WI38 (cell line): ENCODE measurements at regions not wholly inside any gene's neighbourhood (a gene's known extent, or its start where the extent isn't known, plus 50 kb on each side); places are given as distances from the start of the nearest gene placed in this dataset.

ENCODE experiments used
- H3K4me3 ChIP-seq: 2 replicates; pipeline ENCODE4 v1.5.1; 2011; ENCODE audit warnings: low read depth, mild to moderate bottlenecking, control low read depth, low read length
- TF ChIP-seq, protein P1 (sequence below): IDR thresholded peaks from 2 replicates; pipeline ENCODE4 v1.5.1; 2012; ENCODE audit warnings: low read depth, mild to moderate bottlenecking, control low read depth, low read length

DNA sequence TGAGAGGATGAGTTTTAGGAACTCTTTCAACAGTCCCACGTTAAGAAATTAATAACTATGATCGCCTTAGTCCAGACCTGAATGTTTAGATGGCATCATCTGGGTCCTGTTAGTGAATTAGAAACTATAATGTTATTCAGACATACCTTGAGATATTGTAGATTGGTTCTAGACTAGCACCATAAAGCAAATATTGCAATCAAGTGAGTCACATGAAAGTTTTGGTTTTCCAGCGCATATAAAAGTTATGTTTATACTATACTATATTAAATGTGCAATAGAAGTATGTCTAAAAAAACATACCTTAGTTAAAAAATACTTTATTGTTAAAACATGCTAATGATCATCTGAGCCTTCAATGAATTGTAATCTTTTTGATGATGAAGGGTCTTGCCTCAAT lies 106.6 kb upstream of the ATP2B1 start:
- no peak overlapping the region for H3K4me3 ChIP-seq

DNA sequence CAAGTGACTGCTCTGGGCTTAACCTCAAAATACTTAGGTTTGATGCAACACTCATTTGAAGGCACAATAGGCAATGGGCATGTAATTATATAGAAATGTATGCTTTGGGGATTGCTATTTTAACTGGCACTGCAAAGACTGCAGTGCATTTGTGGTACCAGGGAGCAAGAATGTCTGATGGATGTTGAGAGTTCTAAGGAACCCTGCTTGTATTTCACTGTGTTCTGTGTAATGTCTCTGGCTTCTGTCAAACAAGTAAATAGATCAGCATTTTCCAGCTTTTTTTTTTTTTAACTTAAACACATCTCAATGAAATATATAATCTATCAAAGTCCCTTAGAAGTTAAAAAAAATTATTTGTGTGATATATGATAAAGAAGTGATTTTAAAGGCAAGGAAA lies 94.8 kb upstream of the ATP2B1 start:
- TF ChIP-seq, protein P1, sequence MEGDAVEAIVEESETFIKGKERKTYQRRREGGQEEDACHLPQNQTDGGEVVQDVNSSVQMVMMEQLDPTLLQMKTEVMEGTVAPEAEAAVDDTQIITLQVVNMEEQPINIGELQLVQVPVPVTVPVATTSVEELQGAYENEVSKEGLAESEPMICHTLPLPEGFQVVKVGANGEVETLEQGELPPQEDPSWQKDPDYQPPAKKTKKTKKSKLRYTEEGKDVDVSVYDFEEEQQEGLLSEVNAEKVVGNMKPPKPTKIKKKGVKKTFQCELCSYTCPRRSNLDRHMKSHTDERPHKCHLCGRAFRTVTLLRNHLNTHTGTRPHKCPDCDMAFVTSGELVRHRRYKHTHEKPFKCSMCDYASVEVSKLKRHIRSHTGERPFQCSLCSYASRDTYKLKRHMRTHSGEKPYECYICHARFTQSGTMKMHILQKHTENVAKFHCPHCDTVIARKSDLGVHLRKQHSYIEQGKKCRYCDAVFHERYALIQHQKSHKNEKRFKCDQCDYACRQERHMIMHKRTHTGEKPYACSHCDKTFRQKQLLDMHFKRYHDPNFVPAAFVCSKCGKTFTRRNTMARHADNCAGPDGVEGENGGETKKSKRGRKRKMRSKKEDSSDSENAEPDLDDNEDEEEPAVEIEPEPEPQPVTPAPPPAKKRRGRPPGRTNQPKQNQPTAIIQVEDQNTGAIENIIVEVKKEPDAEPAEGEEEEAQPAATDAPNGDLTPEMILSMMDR, result no peak
- no peak overlapping the region for H3K4me3 ChIP-seq

More for the DNA sequence above, 106.6 kb upstream of the ATP2B1 start:
- TF ChIP-seq, protein P1, result no peak

DNA sequence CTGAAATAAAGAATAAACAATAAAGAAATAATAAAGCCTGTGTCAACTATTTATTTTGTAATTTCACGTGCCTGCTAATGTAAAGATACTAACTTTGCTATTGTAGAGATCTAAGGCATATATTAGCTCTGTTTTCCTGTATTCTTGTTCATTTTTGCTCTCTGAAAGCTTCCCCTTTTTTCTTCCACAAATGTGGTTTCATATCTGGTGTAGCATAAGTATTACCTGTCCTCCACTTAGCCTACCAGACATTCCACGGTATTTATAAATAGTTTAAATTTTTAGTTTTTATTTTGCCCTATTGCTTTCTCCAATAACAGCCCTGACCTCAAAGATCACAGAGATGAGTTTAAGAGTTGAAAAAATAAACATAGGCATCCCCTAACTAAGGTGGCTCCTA lies 92.6 kb upstream of the ATP2B1 start:
- H3K4me3 ChIP-seq, result no peak overlapping the region
- TF ChIP-seq, protein P1, result no peak

DNA sequence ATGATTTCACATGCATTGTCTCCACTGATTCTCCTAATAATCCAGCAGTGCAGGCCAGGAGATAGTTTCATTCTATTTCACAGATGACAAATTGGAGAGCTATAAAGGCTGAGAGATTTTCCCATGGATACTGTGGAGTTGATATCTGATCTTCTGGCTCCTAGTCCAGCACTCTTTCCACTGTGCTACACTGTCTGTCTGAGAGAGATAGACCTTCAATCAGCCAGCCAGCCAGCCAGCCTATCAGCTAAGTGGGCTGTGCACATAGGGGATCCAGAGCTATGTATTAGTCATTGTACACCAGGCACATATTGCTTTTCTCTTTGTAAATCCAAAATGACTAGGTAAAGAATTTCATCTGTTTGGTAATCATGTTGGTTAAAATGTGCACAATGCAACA lies 91.8 kb upstream of the ATP2B1 start:
- TF ChIP-seq, protein P1, result no peak
- no peak overlapping the region for H3K4me3 ChIP-seq

DNA sequence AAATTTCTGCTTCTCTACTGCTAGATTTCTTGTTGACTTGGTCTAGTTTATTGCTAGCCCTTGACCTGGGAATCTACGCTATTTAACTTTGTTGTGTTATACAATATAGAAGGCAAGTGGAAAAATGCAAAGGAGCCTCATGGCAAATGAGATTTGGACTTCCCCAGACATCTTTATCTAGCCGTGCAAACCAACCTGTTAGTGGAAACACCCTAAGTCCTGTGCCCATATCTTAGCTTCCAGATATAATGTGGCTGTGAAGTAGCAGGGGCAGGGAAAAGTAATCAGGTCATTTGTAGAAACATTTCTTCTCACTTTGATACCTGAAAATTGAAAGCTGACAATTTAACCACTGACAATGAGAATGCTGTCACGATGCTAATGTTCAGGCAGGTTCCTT lies 90.7 kb upstream of the ATP2B1 start:
- H3K4me3 ChIP-seq, result no peak overlapping the region
- TF ChIP-seq, protein P1, result no peak

DNA sequence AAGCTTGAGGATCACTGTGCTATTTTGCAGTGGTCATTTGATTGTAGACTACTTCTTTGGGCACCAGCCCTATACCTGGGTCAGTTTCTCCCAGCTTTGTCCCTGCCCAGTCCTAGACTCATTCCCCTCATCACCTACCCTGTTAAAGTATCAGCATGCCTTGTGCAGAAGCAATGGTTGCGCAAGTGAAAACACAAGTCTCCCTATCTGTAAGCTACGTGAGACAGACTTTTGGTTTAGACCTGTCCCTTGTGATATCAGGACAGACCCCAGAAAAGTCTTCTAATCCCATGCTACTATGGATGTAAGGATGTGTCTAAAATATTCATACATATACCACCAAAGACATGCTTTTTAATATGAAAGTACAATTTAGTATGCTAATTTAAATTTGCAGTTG lies 88.8 kb upstream of the ATP2B1 start:
- no peak overlapping the region for H3K4me3 ChIP-seq
- TF ChIP-seq, protein P1, result no peak

DNA sequence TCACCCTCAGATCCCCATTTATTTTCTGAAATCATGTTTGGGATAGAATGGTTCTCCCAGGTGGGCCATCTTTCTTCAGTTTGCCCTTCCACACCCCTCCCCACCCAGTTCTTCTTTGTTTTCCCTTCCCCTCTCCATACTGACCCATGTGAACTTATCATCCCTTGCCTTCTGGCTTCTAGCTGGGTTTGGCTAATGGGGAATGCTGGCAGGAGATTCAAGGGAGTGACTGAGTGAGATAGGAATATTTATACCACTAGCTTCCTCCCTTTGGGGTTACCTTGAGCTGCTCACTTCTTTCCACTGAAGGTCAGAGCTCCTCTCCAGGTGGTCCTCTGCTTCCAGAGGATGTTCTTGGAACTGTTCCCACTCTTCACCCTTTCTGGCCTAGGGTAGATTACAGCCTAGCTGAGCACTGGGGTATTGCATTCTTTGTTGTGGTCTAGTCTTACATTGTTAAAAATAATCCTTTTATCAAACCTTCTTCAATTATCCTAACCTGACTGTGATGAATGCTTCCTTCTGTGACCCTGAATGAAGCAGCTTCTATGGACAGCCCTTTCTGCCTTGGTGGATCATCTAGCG lies 88.3 kb upstream of the ATP2B1 start:
- TF ChIP-seq, protein P1, result no peak
- no peak overlapping the region for H3K4me3 ChIP-seq
